GM12875 (cell line): ENCODE measurements at regions not wholly inside any gene's neighbourhood (a gene's known extent, or its start where the extent isn't known, plus 50 kb on each side); places are given as distances from the start of the nearest gene placed in this dataset.

Experiments used
- H3K4me3 ChIP-seq: one replicate; pipeline ENCODE4 v1.5.1; 2011; ENCODE audit warnings: low read depth, low read length, control low read depth
- TF ChIP-seq, protein P1 (sequence below): IDR thresholded peaks from 2 replicates; pipeline ENCODE4 v1.5.1; 2011; ENCODE audit warnings: low read depth, mild to moderate bottlenecking, control low read depth, inconsistent platforms, low read length, moderate library complexity, borderline replicate concordance; ENCODE audit not compliant: insufficient read depth

DNA sequence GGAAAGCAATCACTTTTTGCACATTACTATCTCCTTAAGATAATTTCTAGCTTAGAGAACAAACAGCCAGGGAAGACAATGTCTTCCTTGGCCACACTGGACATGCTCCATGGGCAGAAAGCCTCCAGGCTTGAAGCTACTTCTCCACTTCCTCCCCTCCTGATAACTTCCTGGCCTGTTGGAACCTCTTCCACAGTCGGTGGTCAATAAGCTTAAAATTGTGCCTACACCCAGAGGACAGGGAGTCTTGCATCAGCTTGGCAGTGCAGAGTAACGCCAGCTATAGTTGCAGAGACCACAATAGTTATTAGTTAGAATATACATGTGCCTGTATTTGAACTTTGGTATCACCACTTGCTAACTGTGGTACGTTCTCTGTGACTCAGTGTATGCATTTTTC lies 58.1 kb upstream of the ABCA1 start:
- H3K4me3 ChIP-seq: no peak overlapping the region
- TF ChIP-seq, protein P1, sequence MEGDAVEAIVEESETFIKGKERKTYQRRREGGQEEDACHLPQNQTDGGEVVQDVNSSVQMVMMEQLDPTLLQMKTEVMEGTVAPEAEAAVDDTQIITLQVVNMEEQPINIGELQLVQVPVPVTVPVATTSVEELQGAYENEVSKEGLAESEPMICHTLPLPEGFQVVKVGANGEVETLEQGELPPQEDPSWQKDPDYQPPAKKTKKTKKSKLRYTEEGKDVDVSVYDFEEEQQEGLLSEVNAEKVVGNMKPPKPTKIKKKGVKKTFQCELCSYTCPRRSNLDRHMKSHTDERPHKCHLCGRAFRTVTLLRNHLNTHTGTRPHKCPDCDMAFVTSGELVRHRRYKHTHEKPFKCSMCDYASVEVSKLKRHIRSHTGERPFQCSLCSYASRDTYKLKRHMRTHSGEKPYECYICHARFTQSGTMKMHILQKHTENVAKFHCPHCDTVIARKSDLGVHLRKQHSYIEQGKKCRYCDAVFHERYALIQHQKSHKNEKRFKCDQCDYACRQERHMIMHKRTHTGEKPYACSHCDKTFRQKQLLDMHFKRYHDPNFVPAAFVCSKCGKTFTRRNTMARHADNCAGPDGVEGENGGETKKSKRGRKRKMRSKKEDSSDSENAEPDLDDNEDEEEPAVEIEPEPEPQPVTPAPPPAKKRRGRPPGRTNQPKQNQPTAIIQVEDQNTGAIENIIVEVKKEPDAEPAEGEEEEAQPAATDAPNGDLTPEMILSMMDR: no peak

DNA sequence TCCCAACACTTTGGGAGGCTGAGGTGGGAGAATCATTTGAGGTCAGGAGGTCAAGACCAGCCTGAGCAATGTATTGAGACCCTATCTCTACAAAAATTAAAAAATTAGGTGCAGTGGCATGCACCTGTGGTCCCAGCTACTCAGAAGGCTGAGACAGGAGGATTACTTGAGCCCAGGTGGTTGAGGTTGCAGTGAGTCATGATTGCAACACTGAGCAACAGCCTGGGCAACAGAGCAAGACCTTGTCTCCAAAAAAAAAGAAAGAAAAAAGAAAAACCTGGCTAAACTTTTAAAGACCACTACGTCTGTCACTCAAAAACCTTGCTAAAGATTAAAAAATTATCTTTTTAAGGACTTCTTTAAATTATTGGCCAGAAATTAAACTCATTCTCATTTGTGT lies 59.8 kb upstream of the ABCA1 start:
- H3K4me3 ChIP-seq: no peak overlapping the region
- TF ChIP-seq, protein P1: no peak

DNA sequence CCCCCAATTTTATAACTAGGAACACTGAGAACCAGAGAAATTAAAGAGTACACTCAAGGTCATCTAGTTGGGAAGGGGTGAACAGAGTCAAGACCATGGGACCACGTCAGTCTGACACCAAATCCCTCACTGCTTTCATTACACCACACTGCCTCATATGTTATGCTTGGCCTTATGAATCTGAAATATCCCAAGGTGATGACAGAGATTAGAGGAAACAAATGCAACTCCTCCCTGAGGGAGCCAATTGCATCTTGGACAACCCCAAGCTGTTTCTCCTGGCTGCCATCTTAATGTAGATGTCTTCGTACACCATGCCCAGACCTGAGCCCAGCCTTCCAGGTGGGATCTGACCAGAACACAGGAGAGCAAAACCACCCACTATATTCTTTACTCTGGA lies 60.6 kb upstream of the ABCA1 start:
- TF ChIP-seq, protein P1: no peak
- H3K4me3 ChIP-seq: no peak overlapping the region

DNA sequence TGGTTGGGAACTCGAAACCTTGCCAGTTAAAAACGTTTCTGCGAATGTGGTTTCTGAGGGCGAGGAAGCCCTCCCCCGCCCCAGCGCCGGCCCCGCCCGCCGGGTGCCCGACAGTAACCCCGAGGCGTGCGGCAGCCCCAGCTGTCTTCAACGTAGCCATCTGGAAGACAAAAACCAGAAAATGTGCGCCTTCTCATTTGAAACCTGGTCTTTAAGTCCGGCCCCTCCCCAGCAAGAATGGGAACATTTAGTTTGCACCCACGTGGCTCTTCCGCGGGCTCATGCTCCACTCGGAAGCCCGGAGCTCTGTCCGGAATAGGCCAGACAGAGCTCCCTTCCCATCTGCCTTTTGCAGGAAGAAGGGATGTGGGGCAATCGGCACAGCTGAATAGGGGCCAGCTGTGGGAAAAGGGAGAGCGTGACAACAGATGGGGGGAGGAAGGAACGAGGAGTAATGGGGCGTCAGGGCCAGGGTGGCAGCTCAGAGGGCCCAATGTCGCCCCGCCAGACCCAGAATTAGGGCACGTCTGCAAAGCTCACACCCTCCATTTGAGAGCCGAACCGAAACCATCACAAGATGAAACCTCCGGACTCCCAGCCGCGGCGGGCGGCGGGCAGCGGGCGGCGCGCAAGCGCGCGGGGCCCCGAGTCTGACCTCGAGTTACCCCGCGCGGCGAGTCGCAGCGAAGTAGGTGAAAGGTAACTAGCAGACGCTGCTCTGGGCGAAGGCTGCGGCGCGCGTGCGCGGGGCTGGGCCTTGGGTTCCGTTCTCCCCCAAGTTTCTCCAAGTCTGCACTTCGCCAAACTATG lies 63.4 kb upstream of the ABCA1 start:
- H3K4me3 ChIP-seq: peak overlapping the region; percentile 53
- TF ChIP-seq, protein P1: no peak

DNA sequence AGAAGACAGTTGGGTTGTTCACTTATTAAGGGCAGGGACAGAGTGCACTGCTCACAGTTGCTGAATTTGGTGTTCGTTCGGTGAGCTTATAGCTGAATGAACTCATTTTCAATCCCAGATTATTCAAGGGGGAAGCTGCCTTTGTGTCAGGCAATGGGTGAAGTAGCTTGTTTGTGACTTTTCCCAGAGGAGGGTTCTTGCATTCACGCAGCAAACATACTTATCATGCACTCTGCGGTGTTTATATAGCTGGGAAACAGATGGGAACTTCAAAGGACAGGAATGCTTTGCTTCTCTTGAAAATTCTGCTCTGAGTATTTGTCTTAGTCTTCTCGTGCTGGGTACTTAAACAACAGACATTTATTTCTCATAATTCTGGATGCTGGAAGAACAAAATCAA lies 64.7 kb upstream of the ABCA1 start:
- TF ChIP-seq, protein P1: no peak
- no peak overlapping the region for H3K4me3 ChIP-seq

DNA sequence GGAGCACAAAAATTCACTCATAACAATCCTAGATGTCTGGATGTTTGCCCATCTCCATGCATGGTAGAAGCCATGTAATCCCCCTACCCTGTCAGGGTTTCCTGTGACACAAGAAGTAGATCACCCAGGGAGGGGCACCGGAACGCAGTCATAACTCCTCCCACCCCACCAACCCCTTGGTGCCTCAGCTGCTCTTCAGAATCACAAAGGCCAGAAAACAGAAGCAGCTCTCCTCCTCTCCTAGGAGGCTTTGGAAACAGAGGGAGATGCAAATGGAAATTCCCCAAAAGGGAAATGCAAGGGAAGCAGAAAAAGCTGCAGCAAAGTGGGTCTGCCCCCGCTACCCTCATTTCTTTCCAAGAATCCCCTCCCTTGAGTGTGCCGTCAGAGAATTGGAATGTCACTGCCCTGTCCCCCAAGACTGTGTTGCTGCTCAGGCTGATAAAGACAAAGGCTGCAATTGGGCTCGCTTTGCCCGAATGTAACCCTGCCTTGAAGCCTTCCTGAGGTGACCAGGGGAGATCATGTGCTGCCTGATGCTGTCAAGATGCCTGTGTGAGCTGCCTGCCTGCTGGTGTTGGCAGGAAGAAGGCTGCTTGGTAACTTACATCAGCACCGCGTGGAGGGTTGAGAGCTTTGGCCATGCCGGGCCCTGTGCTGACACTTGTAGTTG lies 65.5 kb upstream of the ABCA1 start:
- TF ChIP-seq, protein P1: no peak
- H3K4me3 ChIP-seq: no peak overlapping the region

DNA sequence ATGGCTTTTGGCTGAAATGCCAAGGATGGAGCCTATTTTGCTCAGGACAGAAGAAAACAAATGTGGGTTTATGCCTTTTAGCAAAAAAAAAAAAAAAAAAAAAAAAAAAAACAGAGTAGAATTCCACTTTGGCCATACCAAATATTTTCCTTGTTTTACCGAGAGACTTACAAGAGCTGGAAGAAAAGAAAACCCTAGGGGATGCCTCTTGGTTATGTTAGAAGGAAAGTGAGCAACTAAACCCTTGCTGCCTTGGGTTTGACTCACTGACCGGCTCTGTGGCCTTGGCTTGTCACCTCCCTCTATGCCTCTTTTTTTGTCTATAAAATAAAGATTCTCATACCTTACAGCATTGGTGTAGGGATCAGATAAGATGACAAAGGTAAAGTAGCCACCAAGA lies 69.6 kb upstream of the ABCA1 start:
- TF ChIP-seq, protein P1: no peak
- H3K4me3 ChIP-seq: no peak overlapping the region
